CD14-positive monocyte (primary cell): ENCODE measurements at regions not wholly inside any gene's neighbourhood (a gene's known extent, or its start where the extent isn't known, plus 50 kb on each side); places are given as distances from the start of the nearest gene placed in this dataset.

Experiments used
- DNase-seq, 3 donors: peaks; one replicate each; pipeline ENCODE4 v3.0.0-alpha.2; 2011 to 2022
- H2AFZ ChIP-seq: 2 replicates; pipeline ENCODE4 v1.6.0; 2012; ENCODE audit warnings: mild to moderate bottlenecking, low read depth, low read length, inconsistent platforms; ENCODE audit not compliant: insufficient read depth, poor library complexity, severe bottlenecking
- H3K27ac ChIP-seq, 2 donors: 1 replicate in 1 of 2; 2 replicates in 1 of 2; pipeline ENCODE4 v1.5.1; 2012 to 2013; ENCODE audit warnings: low read length in 2 of 2, control low read depth in 1 of 2, inconsistent platforms in 1 of 2, low read depth in 1 of 2, mild to moderate bottlenecking in 1 of 2
- H3K27me3 ChIP-seq, 2 donors: one replicate each; pipeline versions ENCODE4 v1.6.0 to v1.6.1; 2011 to 2013; ENCODE audit warnings: low read length in 2 of 2; ENCODE audit not compliant: control insufficient read depth in 2 of 2, insufficient read depth in 2 of 2
- H3K36me3 ChIP-seq, 2 donors: replicated peaks in 1 of 2; 1 replicate in 1 of 2; 2 replicates in 1 of 2; pipeline versions ENCODE4 v1.5.1 to v1.6.1; 2012 to 2013; ENCODE audit warnings: low read length in 2 of 2, control low read depth in 1 of 2, inconsistent platforms in 1 of 2, mild to moderate bottlenecking in 1 of 2; ENCODE audit not compliant: insufficient read depth in 2 of 2, control insufficient read depth in 1 of 2
- H3K4me1 ChIP-seq, 2 donors: 1 replicate in 1 of 2; 2 replicates in 1 of 2; pipeline versions ENCODE4 v1.5.1 to v1.6.1; 2012 to 2013; ENCODE audit warnings: low read length in 2 of 2, control low read depth in 1 of 2, inconsistent platforms in 1 of 2, mild to moderate bottlenecking in 1 of 2, moderate library complexity in 1 of 2; ENCODE audit not compliant: insufficient read depth in 2 of 2, control insufficient read depth in 1 of 2
- H3K4me2 ChIP-seq: replicated peaks from 2 replicates; pipeline ENCODE3; 2012; ENCODE audit warnings: low read length, moderate library complexity, mild to moderate bottlenecking; ENCODE audit not compliant: poor library complexity, severe bottlenecking; ENCODE audit errors: extremely low read depth
- H3K4me3 ChIP-seq, 3 experiments: fragments of 200-600 bp in 1 of 3; sonication (generic) in 1 of 3; replicated peaks in 1 of 3; 1 replicate in 2 of 3; 2 replicates in 1 of 3; pipeline ENCODE4 v1.5.1; 2011 to 2013; ENCODE audit warnings: low read length in 3 of 3, mild to moderate bottlenecking in 3 of 3, control low read depth in 2 of 3, low read depth in 2 of 3, inconsistent platforms in 1 of 3, moderate library complexity in 1 of 3
- H3K79me2 ChIP-seq: 2 replicates; pipeline ENCODE4 v1.6.0; 2012; ENCODE audit warnings: mild to moderate bottlenecking, control low read depth, inconsistent platforms, low read length, moderate library complexity; ENCODE audit not compliant: insufficient read depth
- H3K9ac ChIP-seq: 2 replicates; pipeline ENCODE4 v1.6.0; 2017; ENCODE audit warnings: low read length, mild to moderate bottlenecking; ENCODE audit not compliant: insufficient read depth, poor library complexity, severe bottlenecking
- H3K9me3 ChIP-seq, 2 donors: replicated peaks in 1 of 2; 1 replicate in 1 of 2; 2 replicates in 1 of 2; pipeline versions ENCODE4 v1.5.1 to v1.6.1; 2012 to 2013; ENCODE audit warnings: low read length in 2 of 2, control low read depth in 1 of 2; ENCODE audit not compliant: control insufficient read depth in 1 of 2, insufficient read depth in 1 of 2
- H4K20me1 ChIP-seq: 2 replicates; pipeline ENCODE4 v1.6.0; 2012; ENCODE audit warnings: mild to moderate bottlenecking, low read length, control low read depth, moderate library complexity; ENCODE audit not compliant: insufficient read depth
- H3K27ac Mint-ChIP-seq, 7 donors: one replicate each; pipeline ENCODE4 v1.8.0; 2020; ENCODE audit warnings: mild to moderate bottlenecking in 7 of 7, mixed read lengths in 7 of 7, moderate library complexity in 6 of 7, inconsistent platforms in 2 of 7
- H3K27me3 Mint-ChIP-seq, 3 donors: one replicate each; pipeline ENCODE4 v1.8.0; 2021 to 2022; ENCODE audit warnings: low read depth in 3 of 3, mild to moderate bottlenecking in 3 of 3, mixed read lengths in 3 of 3, moderate library complexity in 3 of 3, inconsistent platforms in 1 of 3
- H3K36me3 Mint-ChIP-seq, 2 donors: one replicate each; pipeline ENCODE4 v1.8.0; 2020; ENCODE audit warnings: mixed read lengths in 2 of 2, inconsistent platforms in 1 of 2, mild to moderate bottlenecking in 1 of 2
- H3K4me1 Mint-ChIP-seq: one replicate; pipeline ENCODE4 v1.8.0; 2020; ENCODE audit warnings: mild to moderate bottlenecking, mixed read lengths
- H3K4me3 Mint-ChIP-seq, 2 donors: one replicate each; pipeline ENCODE4 v1.8.0; 2020; ENCODE audit warnings: mild to moderate bottlenecking in 2 of 2, mixed read lengths in 2 of 2, moderate library complexity in 1 of 2
- H3K9me3 Mint-ChIP-seq, 7 donors: one replicate each; pipeline ENCODE4 v1.8.0; 2020 to 2022; ENCODE audit warnings: mixed read lengths in 7 of 7, mild to moderate bottlenecking in 6 of 7, moderate library complexity in 6 of 7, inconsistent platforms in 2 of 7
- WGBS: methylation state at CpG from one replicate; pipeline ENCODE4 v1.1.5; 2013; ENCODE audit warnings: missing lambda C conversion rate; ENCODE audit not compliant: insufficient coverage; 5-methylcytosine and 5-hydroxymethylcytosine counted together
- intact Hi-C, 2 donors: fragments of 100-400 bp; cut with micrococcal nuclease; formaldehyde crosslinking; loops; one replicate each; pipeline versions ENCODE4 v1.15.0 to v1.15.1; 2023
- TF ChIP-seq, protein P1 (sequence below): fragments of 200-600 bp; IDR thresholded peaks from one replicate; pipeline ENCODE4 v1.8.0; 2022; ENCODE audit warnings: antibody characterized with exemption, mild to moderate bottlenecking

GRCh38 chr4:29240641-29241040, 1479.5 kb upstream of the PCDH7 start:
- H3K4me2 ChIP-seq = no peak overlapping the region
- DNase-seq = no peak
- Mint-ChIP-seq H3K27ac (no peak overlapping the region), H3K27me3 (no peaks in the 10 kb centered on the region), H3K9me3 (peaks cover 0 to 3% (median 0%) of the 10 kb centered on the region in 7 donors), H3K4me3 (no peak overlapping the region), H3K36me3 (no peaks in the 10 kb centered on the region), H3K4me1 (no peaks in the 10 kb centered on the region)
- H2AFZ ChIP-seq = no peak overlapping the region
- no peaks in the 10 kb centered on the region for H4K20me1 ChIP-seq
- TF ChIP-seq, protein P1, sequence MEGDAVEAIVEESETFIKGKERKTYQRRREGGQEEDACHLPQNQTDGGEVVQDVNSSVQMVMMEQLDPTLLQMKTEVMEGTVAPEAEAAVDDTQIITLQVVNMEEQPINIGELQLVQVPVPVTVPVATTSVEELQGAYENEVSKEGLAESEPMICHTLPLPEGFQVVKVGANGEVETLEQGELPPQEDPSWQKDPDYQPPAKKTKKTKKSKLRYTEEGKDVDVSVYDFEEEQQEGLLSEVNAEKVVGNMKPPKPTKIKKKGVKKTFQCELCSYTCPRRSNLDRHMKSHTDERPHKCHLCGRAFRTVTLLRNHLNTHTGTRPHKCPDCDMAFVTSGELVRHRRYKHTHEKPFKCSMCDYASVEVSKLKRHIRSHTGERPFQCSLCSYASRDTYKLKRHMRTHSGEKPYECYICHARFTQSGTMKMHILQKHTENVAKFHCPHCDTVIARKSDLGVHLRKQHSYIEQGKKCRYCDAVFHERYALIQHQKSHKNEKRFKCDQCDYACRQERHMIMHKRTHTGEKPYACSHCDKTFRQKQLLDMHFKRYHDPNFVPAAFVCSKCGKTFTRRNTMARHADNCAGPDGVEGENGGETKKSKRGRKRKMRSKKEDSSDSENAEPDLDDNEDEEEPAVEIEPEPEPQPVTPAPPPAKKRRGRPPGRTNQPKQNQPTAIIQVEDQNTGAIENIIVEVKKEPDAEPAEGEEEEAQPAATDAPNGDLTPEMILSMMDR = no peak
- H3K4me1 ChIP-seq = no peaks in the 10 kb centered on the region
- H3K79me2 ChIP-seq = no peaks in the 10 kb centered on the region
- H3K9me3 ChIP-seq = no peaks in the 10 kb centered on the region
- no peaks in the 10 kb centered on the region for H3K36me3 ChIP-seq
- H3K27ac ChIP-seq = no peak overlapping the region
- intact Hi-C loops = no loop called here
- H3K4me3 ChIP-seq = no peak overlapping the region
- no peaks in the 10 kb centered on the region for H3K27me3 ChIP-seq
- H3K9ac ChIP-seq = no peak overlapping the region

DNA sequence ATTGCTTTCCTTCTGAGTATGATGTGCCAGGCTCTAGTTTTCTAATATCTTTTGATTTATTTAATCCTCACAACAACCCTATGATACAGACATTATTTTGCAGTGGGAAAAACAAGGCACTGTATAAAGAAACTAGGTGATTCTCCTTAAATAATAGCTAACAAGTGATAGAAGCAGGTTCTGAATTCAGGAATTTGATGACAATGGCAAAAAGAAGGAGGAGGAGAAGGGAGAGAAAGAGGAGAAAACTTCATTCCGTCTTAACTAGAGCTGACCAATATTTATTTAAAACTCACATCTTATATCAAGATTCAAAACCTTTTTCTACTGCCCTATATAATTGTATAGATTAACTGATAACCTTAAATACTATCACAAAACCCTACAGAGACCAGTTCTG, 1477.1 kb upstream of the PCDH7 start:
- Mint-ChIP-seq H3K36me3 (no peaks in the 10 kb centered on the region), H3K27ac (no peak overlapping the region), H3K27me3 (no peaks in the 10 kb centered on the region), H3K4me1 (no peaks in the 10 kb centered on the region), H3K4me3 (no peak overlapping the region), H3K9me3 (peaks cover 0 to 2% (median 0%) of the 10 kb centered on the region in 7 donors)
- no peaks in the 10 kb centered on the region for H3K4me1 ChIP-seq
- H3K4me3 ChIP-seq = no peak overlapping the region
- intact Hi-C loops = no loop called here
- WGBS = no CpG with 5 or more reads among the region's 1 CpG
- TF ChIP-seq, protein P1 = no peak
- no peak overlapping the region for H2AFZ ChIP-seq
- no peaks in the 10 kb centered on the region for H3K36me3 ChIP-seq
- no peaks in the 10 kb centered on the region for H4K20me1 ChIP-seq
- H3K27ac ChIP-seq = no peak overlapping the region
- DNase-seq = no peak
- no peak overlapping the region for H3K4me2 ChIP-seq
- H3K27me3 ChIP-seq = no peaks in the 10 kb centered on the region
- H3K9ac ChIP-seq = no peak overlapping the region
- H3K9me3 ChIP-seq = no peaks in the 10 kb centered on the region
- H3K79me2 ChIP-seq = no peaks in the 10 kb centered on the region
